ENCODE measurements at regions not wholly inside any gene's neighbourhood (a gene's known extent, or its start where the extent isn't known, plus 50 kb on each side); places are given as distances from the start of the nearest gene placed in this dataset.

GRCh38 chr10:57741751-57742150 lies 525.9 kb downstream of the IPMK start:
- TF ChIP-seq CTCF (conservative IDR thresholded peaks at IDR 0.05; ENCODE audit: low read depth, low read length) = no peak

GRCh38 chr10:57723305-57723704 lies 544.4 kb downstream of the IPMK start:
- no peak overlapping the region for H3K4me3 ChIP-seq (ENCODE audit: low read depth, low read length)
- DNase-seq (ENCODE audit: low read depth) = no peak
- no peak for TF ChIP-seq CTCF (conservative IDR thresholded peaks at IDR 0.05; ENCODE audit: low read depth, low read length)

More at GRCh38 chr10:57741751-57742150, 525.9 kb downstream of the IPMK start:
- H3K4me3 ChIP-seq (ENCODE audit: low read depth, low read length) = no peak overlapping the region
- DNase-seq (ENCODE audit: low read depth) = no peak

- H3K4me3 ChIP-seq (ENCODE audit: low read depth, low read length) = no peak overlapping the region
- DNase-seq (ENCODE audit: low read depth) = no peak
- TF ChIP-seq CTCF (conservative IDR thresholded peaks at IDR 0.05; ENCODE audit: low read depth, low read length) = peak; percentile 75
Measured at GRCh38 chr10:57716884-57717283, 550.8 kb downstream of the IPMK start.

GRCh38 chr10:57715233-57715632 lies 552.5 kb downstream of the IPMK start:
- H3K4me3 ChIP-seq (ENCODE audit: low read depth, low read length) = no peak overlapping the region
- DNase-seq (ENCODE audit: low read depth) = no peak
- TF ChIP-seq CTCF (conservative IDR thresholded peaks at IDR 0.05; ENCODE audit: low read depth, low read length) = no peak

- no peak for DNase-seq (ENCODE audit: low read depth)
- H3K4me3 ChIP-seq (ENCODE audit: low read depth, low read length) = no peak overlapping the region
- TF ChIP-seq CTCF (conservative IDR thresholded peaks at IDR 0.05; ENCODE audit: low read depth, low read length) = no peak
Measured at GRCh38 chr10:57707300-57707658, 560.4 kb downstream of the IPMK start.

GRCh38 chr10:57706576-57707299 lies 561.0 kb downstream of the IPMK start:
- H3K4me3 ChIP-seq (ENCODE audit: low read depth, low read length) = no peak overlapping the region
- no peak for TF ChIP-seq CTCF (conservative IDR thresholded peaks at IDR 0.05; ENCODE audit: low read depth, low read length)
- no peak for DNase-seq (ENCODE audit: low read depth)

- no peak for DNase-seq (ENCODE audit: low read depth)
- H3K4me3 ChIP-seq (ENCODE audit: low read depth, low read length) = no peak overlapping the region
- TF ChIP-seq CTCF (conservative IDR thresholded peaks at IDR 0.05; ENCODE audit: low read depth, low read length) = no peak
Measured at GRCh38 chr10:57706016-57706415, 561.7 kb downstream of the IPMK start.

Data from epithelial cell of proximal tubule (primary cell).